GM19025 (cell line): ENCODE measurements at regions not wholly inside any gene's neighbourhood (a gene's known extent, or its start where the extent isn't known, plus 50 kb on each side); places are given as distances from the start of the nearest gene placed in this dataset.
"Not testable (repeated sequence)": the region's sequence is repeated elsewhere in the genome, so short reads cannot be mapped to it uniquely, and the experiment has no call there.

Source experiments
- ATAC-seq: cut with Tn5 transposase; IDR thresholded peaks from one replicate; pipeline ENCODE4 v1.9.1; 2021; ENCODE audit warnings: mild to moderate bottlenecking, low read depth, moderate library complexity; ENCODE audit not compliant: unreplicated experiment

DNA sequence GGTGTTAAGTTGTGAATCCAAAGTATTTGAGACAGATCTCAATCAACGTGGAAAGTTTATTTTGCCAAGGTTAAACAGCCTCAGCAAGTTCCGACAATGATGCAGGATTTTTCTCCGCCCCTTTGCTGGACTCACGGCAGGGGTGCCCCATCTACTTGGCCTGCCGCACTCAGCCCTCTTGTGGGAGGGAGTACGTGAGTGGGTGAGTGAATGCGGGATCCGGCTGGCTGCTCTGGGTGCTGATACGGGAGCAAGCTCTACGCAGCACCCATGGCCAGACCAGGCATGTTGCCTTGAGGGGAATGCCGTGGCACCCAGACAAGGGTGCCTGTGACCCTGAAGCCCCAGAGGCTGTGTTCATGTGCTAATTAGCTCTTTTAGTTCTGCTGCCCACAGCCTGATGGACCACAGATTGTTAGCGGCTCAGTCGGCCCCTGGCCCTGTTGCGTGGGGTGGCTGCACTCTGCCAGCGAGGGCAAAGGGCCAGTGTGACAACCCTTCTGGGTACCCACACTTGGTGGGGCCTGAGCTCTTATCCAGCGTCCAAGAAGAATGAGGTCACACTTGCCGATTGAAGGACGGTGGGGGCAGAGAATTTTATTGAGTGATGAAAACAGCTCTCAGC is 81.2 kb upstream of the FAM153A start:
- not testable (repeated sequence) for ATAC-seq

DNA sequence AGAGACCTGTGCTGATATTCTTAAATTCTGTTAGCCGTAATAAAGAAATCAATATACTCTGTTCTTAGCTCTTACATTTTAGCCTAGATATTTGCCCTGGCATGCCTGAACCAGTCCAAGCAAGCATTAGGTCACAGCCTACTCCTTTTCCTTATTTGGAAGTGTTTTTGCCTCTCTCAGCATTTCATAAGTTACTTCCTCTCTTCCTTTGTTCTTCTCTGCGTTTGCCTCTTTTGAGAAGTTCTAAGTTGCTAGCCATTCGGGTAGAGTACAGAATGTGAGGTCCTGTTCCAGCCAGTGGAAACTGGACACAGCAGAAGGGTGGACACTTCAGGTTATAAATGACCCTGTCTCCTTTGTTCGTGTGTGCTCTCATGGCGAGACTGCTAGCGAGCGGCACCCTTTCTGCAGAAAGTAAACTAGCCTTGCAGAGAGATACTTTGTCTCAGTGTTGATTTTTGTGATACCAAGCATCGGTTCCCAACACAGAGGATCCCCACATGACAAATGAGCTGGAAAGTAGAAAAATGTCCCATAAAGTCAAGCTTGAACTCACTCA is 75.0 kb upstream of the FAM153A start:
- ATAC-seq: not testable (repeated sequence)

DNA sequence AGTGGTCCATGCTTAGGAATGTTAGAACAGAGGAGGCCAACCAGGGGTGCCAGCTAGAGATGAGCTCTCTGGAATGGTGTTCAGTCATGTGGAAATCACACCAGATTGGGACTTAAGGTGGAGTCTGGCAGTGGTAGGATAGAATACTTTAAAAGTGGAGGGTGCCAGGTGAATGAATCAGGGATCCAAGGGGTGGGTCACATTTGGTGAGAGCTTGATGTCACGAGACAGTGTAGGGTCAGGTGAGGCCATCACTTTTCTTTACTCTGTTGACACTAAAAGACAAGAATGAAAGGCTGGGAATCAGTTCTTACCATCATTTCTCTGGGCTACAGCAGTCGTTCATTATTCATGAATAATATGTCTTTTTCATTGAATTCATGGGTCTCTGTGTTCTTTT is 73.8 kb upstream of the FAM153A start:
- not testable (repeated sequence) for ATAC-seq

GRCh38 chr5:177847914-177848313 is 65.2 kb upstream of the FAM153A start:
- ATAC-seq: not testable (repeated sequence)

GRCh38 chr5:177846598-177846997 is 63.9 kb upstream of the FAM153A start:
- ATAC-seq: not testable (repeated sequence)

- not testable (repeated sequence) for ATAC-seq
Measured at GRCh38 chr5:177845906-177846305, 63.2 kb upstream of the FAM153A start.

GRCh38 chr5:177836191-177836590 is 53.5 kb upstream of the FAM153A start:
- not testable (repeated sequence) for ATAC-seq
